PC-3 (cell line): ENCODE measurements at regions not wholly inside any gene's neighbourhood (a gene's known extent, or its start where the extent isn't known, plus 50 kb on each side); places are given as distances from the start of the nearest gene placed in this dataset.

Experiments
- ATAC-seq: fragments of 200-7000 bp; cut with Tn5 transposase; 2 replicates; pipeline ENCODE4 v1.9.1; 2020; ENCODE audit warnings: mild to moderate bottlenecking, moderate library complexity
- BruUV-seq: library from RNA; stranded (reverse); fragments of 400-500 nt; replicated peaks from 2 replicates; lab custom pipeline; 2021; lab: Mats Ljungman, UMichigan
- CTCF ChIA-PET: fragments of 300-600 bp; sonication (Branson Sonifier 250); formaldehyde crosslinking; loops from one replicate; lab custom pipeline; 2022; ENCODE audit warnings: antibody characterized with exemption; lab: Charles Lee
- POLR2A ChIA-PET: fragments of 300-600 bp; sonication (Branson Sonifier 250); formaldehyde crosslinking; loops from one replicate; lab custom pipeline; 2022; ENCODE audit warnings: antibody characterized with exemption; ENCODE audit not compliant: unreplicated experiment; lab: Charles Lee
- DNase-seq: peaks from one replicate; pipeline ENCODE4 v3.0.0-alpha.2; 2015
- H2AFZ ChIP-seq: fragments of 300-600 bp; sonication (generic); 2 replicates; pipeline ENCODE4 v1.6.0; 2016; ENCODE audit warnings: antibody characterized with exemption, low read length
- H3F3A ChIP-seq: fragments of 300-600 bp; sonication (generic); one replicate; pipeline ENCODE4 v1.6.0; 2017; ENCODE audit warnings: antibody characterized with exemption, low read length, control low read depth, mild to moderate bottlenecking; ENCODE audit not compliant: unreplicated experiment
- H3K27ac ChIP-seq: fragments of 300-600 bp; sonication (generic); 2 replicates; pipeline ENCODE4 v1.5.1; 2016; ENCODE audit warnings: mild to moderate bottlenecking, low read length
- H3K27me3 ChIP-seq: fragments of 300-600 bp; sonication (generic); 2 replicates; pipeline ENCODE4 v1.6.1; 2016; ENCODE audit warnings: low read length, mixed read lengths
- H3K36me3 ChIP-seq: fragments of 300-600 bp; sonication (generic); 2 replicates; pipeline ENCODE4 v1.6.1; 2016; ENCODE audit warnings: low read depth, mixed run types, low read length, mixed read lengths
- H3K4me1 ChIP-seq: fragments of 300-600 bp; sonication (generic); 2 replicates; pipeline ENCODE4 v1.5.1; 2016; ENCODE audit warnings: low read length; ENCODE audit not compliant: insufficient read depth
- H3K4me2 ChIP-seq: fragments of 300-600 bp; sonication (generic); 2 replicates; pipeline ENCODE4 v1.6.0; 2016; ENCODE audit warnings: low read length
- H3K4me3 ChIP-seq: fragments of 300-600 bp; sonication (generic); 2 replicates; pipeline ENCODE4 v1.5.1; 2016; ENCODE audit warnings: mild to moderate bottlenecking, low read length, mixed read lengths
- H3K79me2 ChIP-seq: fragments of 300-600 bp; sonication (generic); 2 replicates; pipeline ENCODE4 v1.6.1; 2017; ENCODE audit warnings: low read length, mixed read lengths
- H3K9ac ChIP-seq: fragments of 300-600 bp; sonication (generic); 2 replicates; pipeline ENCODE4 v1.6.0; 2016; ENCODE audit warnings: mild to moderate bottlenecking, low read length
- H3K9me2 ChIP-seq: fragments of 300-600 bp; sonication (generic); replicated peaks from 2 replicates; pipeline ENCODE4 v1.6.1; 2016; ENCODE audit warnings: mixed run types, low read length, mixed read lengths
- H3K9me3 ChIP-seq: fragments of 300-600 bp; sonication (generic); 2 replicates; pipeline ENCODE4 v1.6.1; 2016; ENCODE audit warnings: low read length, mixed read lengths
- H4K20me1 ChIP-seq: fragments of 300-600 bp; sonication (generic); 2 replicates; pipeline ENCODE4 v1.6.1; 2016; ENCODE audit warnings: low read length, mixed read lengths
- EZH2 ChIP-seq: fragments of 300-600 bp; sonication (generic); IDR thresholded peaks from one replicate; pipeline ENCODE4 v1.6.1; 2017; ENCODE audit warnings: antibody characterized with exemption, mild to moderate bottlenecking, low read length; ENCODE audit not compliant: unreplicated experiment
- EZH2phosphoT487 ChIP-seq: fragments of 300-600 bp; sonication (generic); IDR thresholded peaks from 2 replicates; pipeline ENCODE4 v1.6.1; 2018; ENCODE audit warnings: mild to moderate bottlenecking, antibody characterized with exemption, low read length, borderline replicate concordance
- intact Hi-C: fragments of 100-400 bp; cut with micrococcal nuclease; formaldehyde crosslinking; loops from 2 replicates; pipeline ENCODE4 v1.9.0; 2023
- TF ChIP-seq, protein P1 (sequence below): fragments of 300-600 bp; sonication (generic); conservative IDR thresholded peaks from 2 replicates; pipeline ENCODE4 v1.5.1; 2017; ENCODE audit warnings: antibody characterized with exemption, low read depth, mild to moderate bottlenecking, low read length

DNA sequence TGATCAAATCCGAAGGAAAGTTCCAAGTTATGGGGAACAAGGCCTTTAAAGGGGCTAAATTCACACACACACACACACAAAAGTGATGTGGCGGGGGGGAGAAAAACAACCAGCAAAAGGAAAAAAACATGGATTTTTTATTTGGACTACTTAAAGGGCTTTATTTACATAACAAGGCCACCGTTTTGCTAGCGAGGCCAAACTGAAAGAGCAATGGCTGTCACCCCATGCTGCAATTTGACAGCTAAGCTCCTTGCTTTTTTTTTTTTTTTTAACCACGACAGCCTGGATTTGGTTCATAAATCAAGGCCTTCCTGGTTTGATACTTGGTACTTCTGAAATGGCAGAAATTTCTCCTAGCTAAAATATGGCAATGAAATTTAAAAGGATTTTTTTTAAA is 99.6 kb upstream of the PTCHD1 start:
- DNase-seq, result no peak
- intact Hi-C loops, result no loop called here
- CTCF ChIA-PET, result no interaction called here

GRCh38 chrX:23246001-23246400 is 88.6 kb upstream of the PTCHD1 start:
- ChIA-PET POLR2A (no interaction called here), CTCF (no interaction called here)
- no peak overlapping the region for H3K4me2 ChIP-seq
- BruUV-seq, result no TSS peak
- no peaks in the 10 kb centered on the region for H3K36me3 ChIP-seq
- H3K9me2 ChIP-seq, result no peaks in the 10 kb centered on the region
- peak; percentile 61; the same call in 1 of the 2 replicates for ATAC-seq
- intact Hi-C loops, result no loop called here
- peaks cover 9% of the 10 kb centered on the region; the same call in 1 of the 2 replicates for H3K4me1 ChIP-seq
- no peak overlapping the region for H3K27ac ChIP-seq
- H4K20me1 ChIP-seq, result no peaks in the 10 kb centered on the region
- no peaks in the 10 kb centered on the region for H3K27me3 ChIP-seq
- TF ChIP-seq, protein P1, sequence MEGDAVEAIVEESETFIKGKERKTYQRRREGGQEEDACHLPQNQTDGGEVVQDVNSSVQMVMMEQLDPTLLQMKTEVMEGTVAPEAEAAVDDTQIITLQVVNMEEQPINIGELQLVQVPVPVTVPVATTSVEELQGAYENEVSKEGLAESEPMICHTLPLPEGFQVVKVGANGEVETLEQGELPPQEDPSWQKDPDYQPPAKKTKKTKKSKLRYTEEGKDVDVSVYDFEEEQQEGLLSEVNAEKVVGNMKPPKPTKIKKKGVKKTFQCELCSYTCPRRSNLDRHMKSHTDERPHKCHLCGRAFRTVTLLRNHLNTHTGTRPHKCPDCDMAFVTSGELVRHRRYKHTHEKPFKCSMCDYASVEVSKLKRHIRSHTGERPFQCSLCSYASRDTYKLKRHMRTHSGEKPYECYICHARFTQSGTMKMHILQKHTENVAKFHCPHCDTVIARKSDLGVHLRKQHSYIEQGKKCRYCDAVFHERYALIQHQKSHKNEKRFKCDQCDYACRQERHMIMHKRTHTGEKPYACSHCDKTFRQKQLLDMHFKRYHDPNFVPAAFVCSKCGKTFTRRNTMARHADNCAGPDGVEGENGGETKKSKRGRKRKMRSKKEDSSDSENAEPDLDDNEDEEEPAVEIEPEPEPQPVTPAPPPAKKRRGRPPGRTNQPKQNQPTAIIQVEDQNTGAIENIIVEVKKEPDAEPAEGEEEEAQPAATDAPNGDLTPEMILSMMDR, result no peak
- no peak for TF ChIP-seq EZH2phosphoT487
- TF ChIP-seq EZH2, result no peak
- no peak overlapping the region for H3K9ac ChIP-seq
- peak; percentile 77 for DNase-seq
- no peaks in the 10 kb centered on the region for H3K79me2 ChIP-seq
- H3K4me3 ChIP-seq, result no peak overlapping the region
- no peak overlapping the region for H2AFZ ChIP-seq
- H3K9me3 ChIP-seq, result no peaks in the 10 kb centered on the region
- no peaks in the 10 kb centered on the region for H3F3A ChIP-seq

More for the DNA sequence above, 99.6 kb upstream of the PTCHD1 start:
- ATAC-seq, result no peak
- Histone ChIP-seq H3K36me3 (no peaks in the 10 kb centered on the region), H3K9me3 (0 out of 2 replicates have a peak, but pooled peaks cover 3% of the 10 kb centered on the region), H3K9ac (no peak overlapping the region), H3K27me3 (no peaks in the 10 kb centered on the region), H3F3A (no peaks in the 10 kb centered on the region), H3K9me2 (no peaks in the 10 kb centered on the region), H3K4me1 (no peaks in the 10 kb centered on the region), H3K4me2 (no peak overlapping the region), H2AFZ (no peak overlapping the region), H4K20me1 (no peaks in the 10 kb centered on the region), H3K79me2 (no peaks in the 10 kb centered on the region), H3K4me3 (no peak overlapping the region), H3K27ac (no peak overlapping the region)
- TF ChIP-seq, protein P1, result no peak
- no peak for TF ChIP-seq EZH2phosphoT487
- TF ChIP-seq EZH2, result no peak
- POLR2A ChIA-PET, result no interaction called here
- BruUV-seq, result no TSS peak

GRCh38 chrX:23248187-23248586 is 86.5 kb upstream of the PTCHD1 start:
- Histone ChIP-seq H3K36me3 (no peaks in the 10 kb centered on the region), H3K4me2 (no peak overlapping the region), H3K4me1 (peaks cover 9% of the 10 kb centered on the region; the same call in 1 of the 2 replicates), H2AFZ (no peak overlapping the region), H3F3A (no peaks in the 10 kb centered on the region), H3K9ac (no peak overlapping the region), H3K27me3 (no peaks in the 10 kb centered on the region), H3K9me3 (no peaks in the 10 kb centered on the region), H3K79me2 (no peaks in the 10 kb centered on the region), H3K4me3 (no peak overlapping the region), H4K20me1 (no peaks in the 10 kb centered on the region), H3K9me2 (no peaks in the 10 kb centered on the region), H3K27ac (no peak overlapping the region)
- CTCF ChIA-PET, result no interaction called here
- no peak for TF ChIP-seq EZH2
- no peak for TF ChIP-seq EZH2phosphoT487
- TF ChIP-seq, protein P1, result no peak
- intact Hi-C loops, result no loop called here
- POLR2A ChIA-PET, result no interaction called here
- DNase-seq, result no peak
- ATAC-seq, result no peak
- no TSS peak for BruUV-seq
